CD4-positive, alpha-beta T cell treated with Interleukin-21 for 1 hour (primary cell): ENCODE measurements at regions not wholly inside any gene's neighbourhood (a gene's known extent, or its start where the extent isn't known, plus 50 kb on each side); places are given as distances from the start of the nearest gene placed in this dataset.
"Not testable (repeated sequence)": the region's sequence is repeated elsewhere in the genome, so short reads cannot be mapped to it uniquely, and the experiment has no call there.

ENCODE experiments used
- DNase-seq: peaks from one replicate; pipeline ENCODE4 v3.0.0-alpha.2; 2020

DNA sequence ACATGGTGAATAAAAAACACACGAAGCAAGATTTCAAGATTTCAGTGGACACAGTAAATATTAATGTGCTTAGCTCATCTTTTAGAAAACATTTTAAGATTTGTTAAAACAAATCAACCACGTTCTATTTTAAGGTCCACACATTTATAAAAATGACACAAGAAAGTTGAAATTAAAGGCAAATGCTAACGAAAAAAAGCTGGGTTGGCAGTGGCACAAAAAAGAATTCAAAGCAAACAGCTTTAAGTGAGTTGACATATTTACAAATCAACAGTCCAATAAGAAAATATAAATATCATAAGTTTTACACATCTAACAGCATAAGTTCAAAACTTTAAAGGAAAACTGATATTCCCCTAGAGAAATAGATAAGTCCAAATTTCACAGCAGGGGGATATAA, 430.4 kb upstream of the CCDC54 start:
- no peak for DNase-seq

GRCh38 chr3:106957029-106957428, 420.2 kb upstream of the CCDC54 start:
- no peak for DNase-seq

- no peak for DNase-seq
Observed at GRCh38 chr3:106962993-106963392, 414.2 kb upstream of the CCDC54 start.

DNA sequence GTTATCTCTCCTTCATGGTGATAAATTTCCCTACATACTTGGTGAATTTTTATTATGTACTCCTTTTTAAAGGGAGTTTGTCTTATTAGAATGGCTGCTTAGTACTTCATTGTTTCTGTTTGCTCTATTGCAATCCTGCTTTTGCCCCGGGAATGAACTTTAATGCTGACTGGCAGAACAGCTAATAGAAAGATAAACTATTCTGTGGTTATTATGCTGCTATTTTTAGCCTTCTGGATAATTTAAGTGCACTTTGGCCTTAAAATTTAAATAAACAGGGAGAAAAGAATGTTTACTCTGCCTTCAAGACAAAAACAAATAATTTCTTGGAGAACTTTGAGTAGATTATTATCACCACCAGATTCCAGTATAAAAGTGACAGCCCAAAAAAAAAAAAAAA, 413.8 kb upstream of the CCDC54 start:
- no peak for DNase-seq

- DNase-seq, result no peak
Observed at GRCh38 chr3:106965307-106965706, 411.9 kb upstream of the CCDC54 start.

DNA sequence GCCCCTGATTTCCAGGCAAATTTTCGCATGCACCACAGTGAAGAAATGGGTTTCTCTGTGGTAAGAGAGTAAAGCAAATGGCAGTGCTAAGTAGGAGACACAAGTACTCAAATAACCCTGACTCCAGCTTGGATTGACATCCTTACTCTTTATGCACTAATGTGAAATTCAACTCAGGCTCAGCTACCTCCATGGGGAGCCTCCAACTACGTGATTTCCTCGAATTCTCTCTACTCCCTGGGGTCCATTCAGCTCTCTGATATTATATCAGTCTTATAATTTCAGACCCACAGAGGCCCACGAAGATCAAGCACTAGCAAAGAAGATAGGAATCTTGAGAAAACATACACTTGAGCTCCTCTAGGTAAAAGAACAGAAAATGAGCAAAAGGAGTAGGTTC, 407.6 kb upstream of the CCDC54 start:
- no peak for DNase-seq

DNA sequence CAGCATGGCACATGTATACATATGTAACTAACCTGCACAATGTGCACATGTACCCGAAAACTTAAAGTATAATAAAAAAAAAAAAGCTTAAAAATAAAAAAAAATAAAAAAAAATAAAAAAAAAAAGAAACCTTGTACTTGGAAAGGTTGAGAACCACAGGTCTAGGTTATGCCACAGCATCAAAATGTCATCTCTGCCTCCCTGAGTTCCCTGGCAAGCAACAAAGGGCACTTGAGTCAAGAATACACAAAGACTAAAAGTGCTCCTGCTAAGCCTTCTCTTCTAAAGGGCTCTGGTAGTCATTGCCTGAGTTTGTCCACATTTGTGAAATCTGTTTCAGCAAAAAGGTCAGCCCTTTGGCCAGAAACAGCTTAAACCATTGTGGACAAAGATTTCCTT, 395.8 kb upstream of the CCDC54 start:
- DNase-seq, result no peak

DNA sequence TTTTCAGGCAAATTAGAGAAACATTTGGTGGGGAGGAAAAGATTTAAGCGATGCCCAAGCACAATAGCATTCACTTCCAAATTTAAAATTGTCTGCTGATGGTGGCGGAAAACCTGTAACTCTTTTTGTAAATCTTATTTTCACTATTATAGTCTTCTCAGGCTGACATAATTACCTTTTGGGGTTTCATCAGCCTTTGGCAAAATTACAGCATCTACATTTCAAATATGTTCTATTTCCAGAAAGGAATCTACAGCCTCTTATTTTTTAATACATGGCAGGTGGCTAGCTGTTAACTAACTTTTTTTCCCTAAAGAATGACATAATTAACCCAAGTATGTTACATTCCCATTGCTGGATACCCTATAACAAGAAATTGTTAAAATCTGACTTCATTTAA, 391.5 kb upstream of the CCDC54 start:
- DNase-seq, result no peak

DNA sequence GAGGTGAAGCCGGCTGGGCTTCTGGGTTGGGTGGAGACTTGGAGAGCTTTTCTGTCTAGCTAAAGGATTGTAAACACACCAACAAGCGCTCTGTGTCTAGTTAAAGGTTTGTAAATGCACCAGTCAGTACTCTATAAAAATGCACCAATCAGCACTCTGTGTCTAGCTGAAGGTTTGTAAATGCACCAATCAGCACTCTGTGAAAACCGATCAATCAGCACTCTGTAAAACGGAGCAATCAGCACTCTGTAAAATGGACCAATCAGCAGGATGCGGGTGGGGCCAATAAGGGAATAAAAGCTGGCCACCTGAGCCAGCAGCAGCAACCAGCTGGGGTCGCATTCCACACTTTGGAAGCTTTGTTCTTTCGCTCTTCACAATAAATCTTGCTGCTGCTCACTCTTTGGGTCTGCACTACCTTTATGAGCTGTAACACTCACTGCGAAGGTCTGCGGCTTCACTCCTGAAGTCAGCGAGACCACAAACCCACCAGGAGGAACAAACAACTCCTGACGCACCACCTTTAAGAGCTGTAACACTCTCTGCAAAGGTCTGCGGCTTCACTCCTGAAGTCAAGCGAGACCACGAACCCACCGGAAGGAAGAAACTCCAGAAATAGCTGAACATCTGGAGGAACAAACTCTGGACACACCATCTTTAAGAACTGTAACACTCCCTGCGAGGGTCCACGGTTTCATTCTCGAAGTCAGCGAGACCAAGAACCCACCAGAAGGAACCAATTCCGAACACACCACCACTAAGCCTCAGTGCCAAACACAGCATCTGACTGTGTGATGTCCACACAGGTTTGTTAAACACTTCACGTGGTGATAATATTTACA, 378.2 kb upstream of the CCDC54 start:
- DNase-seq, result not testable (repeated sequence)

DNA sequence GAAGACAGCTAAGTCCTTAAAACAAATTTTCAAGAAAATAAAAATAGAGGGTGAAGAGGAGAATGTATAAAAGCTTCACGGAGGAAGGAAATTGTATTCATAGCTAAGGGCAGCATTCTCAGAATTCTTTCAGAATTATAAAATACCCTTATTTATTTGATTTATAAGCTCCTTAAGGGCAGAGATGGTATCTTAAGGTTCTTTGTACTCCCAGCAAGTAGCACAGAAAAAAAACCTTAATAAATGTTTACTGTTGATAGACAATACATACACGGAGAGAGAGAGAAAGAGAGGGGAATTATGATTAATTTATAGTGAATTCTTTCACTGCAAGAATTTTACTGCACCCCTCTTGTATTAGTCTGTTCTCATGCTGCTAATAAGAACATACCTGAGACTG, 375.6 kb upstream of the CCDC54 start:
- no peak for DNase-seq

- not testable (repeated sequence) for DNase-seq
Observed at GRCh38 chr3:107005352-107005751, 371.9 kb upstream of the CCDC54 start.

- no peak for DNase-seq
Observed at GRCh38 chr3:107008213-107008612, 369.0 kb upstream of the CCDC54 start.

DNA sequence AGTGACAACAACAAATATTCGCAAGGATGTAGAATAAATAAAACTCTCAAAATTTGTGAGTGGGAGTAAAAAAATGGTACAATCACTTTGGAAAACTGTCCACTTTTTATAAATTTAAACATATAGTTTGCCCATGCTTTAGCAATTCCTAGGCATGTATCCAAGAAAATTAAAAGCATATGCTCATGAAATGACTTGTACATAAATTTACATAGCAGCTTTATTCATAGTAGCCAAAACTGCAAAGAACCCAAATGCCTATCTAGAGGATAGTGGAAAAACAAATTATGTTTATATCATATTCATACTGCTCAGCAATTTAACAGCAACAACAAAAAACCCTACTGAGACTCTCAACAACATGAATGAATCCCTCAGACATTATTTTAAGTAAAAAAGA, 363.6 kb upstream of the CCDC54 start:
- DNase-seq, result no peak

DNA sequence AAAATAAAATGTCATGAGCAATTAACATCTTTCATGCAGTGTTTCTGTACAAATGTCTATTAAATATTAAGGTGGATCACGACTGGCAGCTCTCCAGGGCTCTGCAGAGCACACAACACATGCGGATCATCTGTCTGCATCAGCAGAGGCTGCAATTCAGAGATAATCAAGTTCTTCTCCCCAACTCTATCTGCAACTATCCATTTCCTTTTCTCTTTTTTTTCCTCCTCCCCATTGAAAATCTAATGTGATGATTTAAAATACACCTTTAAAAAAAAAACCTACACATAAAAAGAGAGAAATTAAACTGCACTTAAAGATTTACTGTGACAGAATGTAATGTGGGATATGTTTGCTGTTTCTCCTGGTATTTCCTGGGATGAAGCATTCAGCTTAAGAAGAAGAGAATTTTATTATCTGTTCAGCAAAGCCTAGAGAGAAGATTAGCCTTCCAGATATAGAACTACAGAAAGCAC, 352.6 kb upstream of the CCDC54 start:
- DNase-seq, result no peak

DNA sequence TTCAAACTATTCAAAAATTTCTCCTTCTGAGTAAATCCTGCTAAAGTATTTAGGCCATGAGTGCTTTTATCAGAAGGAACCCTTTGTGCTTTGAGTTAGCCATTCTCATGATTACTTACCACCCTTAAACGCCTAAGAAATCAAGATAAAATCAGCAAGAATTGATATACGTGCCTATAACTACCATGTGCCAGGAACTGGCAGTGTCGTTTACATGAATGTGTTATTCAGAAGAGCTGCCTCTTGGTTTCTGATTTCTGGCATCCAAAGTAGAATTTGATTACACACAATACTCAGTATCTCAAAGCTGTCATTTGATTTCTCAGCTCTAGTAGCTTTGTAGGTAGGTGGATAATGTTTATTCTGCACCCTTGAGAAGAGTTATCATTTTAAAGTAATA, 351.3 kb upstream of the CCDC54 start:
- DNase-seq, result no peak

DNA sequence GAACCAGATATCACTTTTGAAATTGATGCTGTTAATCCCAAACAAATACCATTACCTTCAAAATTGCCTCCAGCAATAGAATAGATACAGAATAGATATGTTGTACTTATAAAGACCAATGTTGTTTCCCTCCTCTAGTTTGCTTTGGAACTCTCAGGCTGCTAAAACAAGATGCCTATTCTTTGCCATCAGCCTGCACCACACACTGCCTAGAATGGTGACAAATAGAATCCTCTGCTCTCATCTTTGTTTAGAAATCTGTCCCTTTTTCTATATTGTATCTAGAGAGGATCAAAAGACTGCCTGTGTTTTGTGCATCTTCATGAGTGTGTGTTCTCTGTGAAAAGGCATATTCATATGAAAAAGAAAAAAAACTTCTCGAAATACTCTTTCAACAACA, 349.2 kb upstream of the CCDC54 start:
- DNase-seq, result no peak

DNA sequence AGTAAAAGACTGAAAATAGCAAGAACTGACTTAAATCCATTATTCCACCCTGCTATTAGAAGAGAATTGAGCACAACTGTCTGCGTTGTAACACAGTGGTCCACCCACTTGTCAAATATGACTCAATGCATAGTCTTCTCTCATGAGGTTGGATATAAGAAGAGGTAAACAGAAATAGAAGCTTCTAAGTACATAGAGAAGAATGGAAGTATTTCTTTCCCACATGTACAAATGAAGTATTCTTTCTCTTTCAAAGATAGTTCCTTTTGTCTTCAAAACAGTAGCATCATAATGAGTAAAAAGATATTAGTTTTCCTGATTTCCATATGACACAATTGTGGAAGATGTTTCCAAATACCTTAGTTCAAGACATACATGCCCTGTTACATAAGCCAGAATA, 348.6 kb upstream of the CCDC54 start:
- DNase-seq, result no peak

GRCh38 chr3:107032111-107032510, 345.1 kb upstream of the CCDC54 start:
- no peak for DNase-seq

DNA sequence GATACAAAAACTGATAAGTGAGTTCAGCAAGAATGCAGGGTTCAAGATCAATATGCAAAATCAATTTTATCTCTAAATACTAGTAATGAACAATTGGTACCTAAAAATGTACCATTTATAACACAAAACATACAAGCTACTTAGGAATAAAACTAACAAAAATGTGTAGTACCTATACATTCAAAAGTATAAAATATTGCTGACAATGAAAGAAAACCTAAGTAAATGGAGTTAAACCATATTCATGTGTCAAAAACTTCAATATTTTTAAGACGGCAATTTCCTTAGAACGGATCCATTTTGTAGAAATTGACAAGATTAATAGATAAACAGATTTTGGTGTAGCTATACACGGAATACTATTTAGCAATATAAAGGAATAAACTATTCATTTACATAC, 343.1 kb upstream of the CCDC54 start:
- DNase-seq, result no peak

DNA sequence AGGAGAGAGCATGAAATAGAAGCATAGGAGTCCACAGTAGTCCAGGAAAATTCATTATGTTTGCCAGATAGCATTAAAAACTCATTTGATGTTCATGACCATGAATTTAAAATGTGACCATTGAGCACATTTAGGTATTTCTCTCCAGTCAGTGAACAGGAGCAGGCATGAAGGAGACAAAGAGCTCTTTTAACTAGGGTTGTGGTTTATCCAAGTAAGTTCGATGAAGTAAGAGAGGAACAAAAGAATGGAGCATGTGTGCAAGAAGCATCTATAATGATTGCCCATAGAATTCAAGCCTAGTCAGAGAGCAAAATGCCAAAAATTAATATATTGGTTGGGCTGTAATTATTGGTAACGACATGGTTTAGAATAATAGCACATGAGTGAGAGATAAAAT, 342.1 kb upstream of the CCDC54 start:
- DNase-seq, result no peak

- DNase-seq, result no peak
Observed at GRCh38 chr3:107044677-107045076, 332.6 kb upstream of the CCDC54 start.

DNA sequence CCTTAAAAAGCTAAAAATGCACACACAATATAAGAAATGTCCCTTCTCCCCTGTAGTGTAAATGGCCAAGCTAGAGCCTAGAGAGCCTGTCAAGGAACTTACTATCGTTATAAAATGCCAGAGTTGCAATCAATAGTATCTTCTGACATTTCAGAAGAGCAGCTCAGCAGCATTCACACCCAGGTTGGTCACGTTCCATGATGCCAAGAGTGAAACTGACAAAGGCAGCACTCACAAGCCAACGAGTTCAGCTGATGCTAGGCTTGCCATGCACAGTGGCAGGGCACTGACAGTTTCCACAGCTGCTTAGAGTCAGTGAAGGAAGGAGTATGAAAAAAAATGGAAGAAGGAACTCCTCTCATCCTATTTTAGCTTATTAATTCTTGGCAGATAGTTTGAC, 331.4 kb upstream of the CCDC54 start:
- no peak for DNase-seq

- no peak for DNase-seq
Observed at GRCh38 chr3:107055181-107055942, 321.9 kb upstream of the CCDC54 start.

DNA sequence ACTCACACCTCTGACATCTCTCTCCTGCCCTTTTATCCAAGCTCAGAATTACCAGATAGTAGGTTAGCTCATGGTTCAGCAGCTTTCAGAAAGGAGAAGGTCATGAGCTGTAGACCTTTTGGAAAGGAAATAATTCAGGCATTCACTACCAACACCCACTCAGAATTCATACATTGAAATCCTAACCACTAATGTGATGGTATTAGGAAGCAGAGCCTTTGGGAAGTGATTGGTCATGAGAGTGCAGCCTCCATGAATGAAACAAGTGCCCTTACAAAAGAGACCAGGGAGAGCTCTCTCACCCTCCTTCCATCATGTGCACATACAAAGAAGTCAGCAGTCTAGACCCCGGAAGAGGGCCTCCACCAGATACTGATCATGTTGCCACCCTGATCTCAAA, 315.8 kb upstream of the CCDC54 start:
- no peak for DNase-seq
